ENCODE measurements at regions not wholly inside any gene's neighbourhood (a gene's known extent, or its start where the extent isn't known, plus 50 kb on each side); places are given as distances from the start of the nearest gene placed in this dataset.
"Not testable (repeated sequence)": the region's sequence is repeated elsewhere in the genome, so short reads cannot be mapped to it uniquely, and the experiment has no call there.

DNA sequence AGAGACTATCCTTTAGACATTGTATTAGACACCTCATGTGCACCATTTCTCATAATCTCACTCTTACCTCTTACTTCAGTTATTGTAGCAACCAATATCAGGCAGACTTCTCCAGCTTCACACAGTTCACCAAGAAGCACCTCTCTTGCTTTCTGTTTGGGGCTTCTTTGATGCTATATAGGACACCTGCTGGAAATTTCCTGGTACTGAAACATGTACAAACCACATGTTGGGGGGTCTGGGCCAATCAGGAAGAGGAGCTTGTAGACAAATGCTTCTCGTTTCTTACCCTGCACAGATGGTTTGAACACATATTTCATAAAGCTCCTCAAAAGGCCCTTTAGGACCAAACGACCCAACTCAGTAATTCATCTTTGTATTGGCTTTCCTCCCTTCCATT is 212.1 kb downstream of the IZUMO3 start:
- no peak for DNase-seq

DNA sequence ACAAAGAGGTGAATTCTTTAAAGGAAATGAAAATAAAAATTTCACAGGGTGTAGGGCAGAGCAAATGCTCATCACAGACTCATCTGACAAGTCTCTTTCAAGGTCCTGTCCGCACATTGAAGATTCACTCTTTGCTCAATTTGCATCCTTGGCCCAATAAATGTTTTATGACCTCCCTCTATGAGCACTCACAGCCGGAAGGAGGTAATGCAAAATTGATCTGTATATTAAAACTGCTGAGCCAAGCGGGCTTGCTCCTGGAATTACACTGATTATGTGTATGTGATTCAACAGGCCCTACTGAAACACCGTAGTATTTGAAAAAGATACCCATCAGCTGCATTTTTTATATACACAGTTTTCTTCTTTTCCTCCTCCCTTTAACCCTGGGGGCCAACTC is 246.8 kb downstream of the IZUMO3 start:
- no peak for DNase-seq

DNA sequence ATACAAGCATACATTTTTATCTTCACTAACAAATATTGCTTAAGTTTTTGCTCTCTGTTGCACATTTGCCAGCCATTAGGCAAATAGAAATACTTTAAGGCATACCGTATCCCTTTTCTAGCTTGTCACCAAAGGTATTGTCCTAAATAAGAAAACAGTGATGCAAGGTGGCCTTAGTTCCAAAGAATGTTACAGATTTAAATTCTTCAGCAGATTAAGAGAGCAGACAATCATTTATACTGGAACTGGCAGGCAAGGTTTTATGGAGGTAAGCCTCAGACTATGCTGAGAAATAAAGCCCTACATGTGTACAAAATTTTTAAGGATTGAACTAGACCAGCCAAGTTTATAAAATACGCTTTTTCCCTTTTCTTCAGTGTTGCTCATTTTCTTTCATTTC is 247.8 kb downstream of the IZUMO3 start:
- DNase-seq: no peak

DNA sequence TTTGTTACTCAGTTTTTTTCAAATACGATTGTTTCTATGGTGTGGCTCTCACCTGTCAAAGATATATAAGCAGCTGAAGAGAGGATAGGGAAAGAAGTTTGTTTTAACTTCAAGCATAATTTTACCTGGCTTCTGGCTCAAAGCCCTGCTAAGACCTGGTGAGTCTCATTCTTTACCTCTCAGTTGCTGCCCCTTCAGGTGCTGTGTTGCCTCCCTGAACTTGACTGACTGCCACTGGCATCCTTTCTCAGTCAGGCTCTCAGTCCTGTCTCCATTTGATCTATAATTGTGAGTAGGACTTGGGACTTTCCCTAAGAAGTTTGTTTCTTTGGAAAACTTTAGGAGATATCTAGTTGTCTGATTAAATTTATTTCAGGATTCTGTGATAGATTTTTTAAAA is 249.6 kb downstream of the IZUMO3 start:
- no peak for DNase-seq

GRCh38 chr9:24293386-24293785 is 252.3 kb downstream of the IZUMO3 start:
- DNase-seq: no peak

DNA sequence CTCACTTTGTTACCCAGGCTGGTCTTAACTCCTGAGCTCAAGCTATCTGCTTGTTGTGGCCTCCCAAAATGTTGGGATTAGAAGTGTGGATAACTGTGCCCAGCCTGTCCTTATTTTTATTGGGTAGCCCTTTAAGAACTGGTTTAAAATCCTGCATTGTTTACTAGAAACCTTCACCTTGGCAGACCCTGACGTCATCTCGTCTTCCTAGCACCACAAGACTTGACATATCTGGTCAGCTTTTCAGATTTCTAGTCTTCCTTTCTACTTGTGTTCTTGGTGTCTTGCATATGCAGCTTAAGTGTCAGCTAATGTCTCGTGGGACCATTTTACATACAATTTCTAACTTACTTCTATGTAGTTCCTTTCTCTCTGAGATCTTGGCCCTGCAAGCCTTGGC is 258.9 kb downstream of the IZUMO3 start:
- DNase-seq: no peak

GRCh38 chr9:24258626-24259025 is 287.1 kb downstream of the IZUMO3 start:
- no peak for DNase-seq

DNA sequence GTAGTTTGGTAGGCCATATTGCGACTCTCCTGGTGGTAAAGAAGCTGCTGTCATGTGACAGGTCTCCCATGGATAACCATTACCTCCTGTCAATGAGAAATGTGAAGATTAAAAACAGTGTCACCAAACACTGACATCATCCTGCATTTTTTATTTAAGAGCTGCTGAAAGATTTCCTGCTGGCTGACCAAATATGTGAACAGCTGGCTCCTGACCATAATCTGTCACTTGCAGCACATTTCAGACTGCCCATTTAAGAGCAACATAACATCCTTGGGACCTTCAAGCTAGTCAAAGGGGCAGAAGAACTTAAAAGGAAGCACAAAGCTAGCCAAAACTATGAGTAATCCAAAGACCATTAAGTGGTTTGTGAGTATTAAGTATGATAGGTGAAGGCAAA is 288.0 kb downstream of the IZUMO3 start:
- no peak for DNase-seq

DNA sequence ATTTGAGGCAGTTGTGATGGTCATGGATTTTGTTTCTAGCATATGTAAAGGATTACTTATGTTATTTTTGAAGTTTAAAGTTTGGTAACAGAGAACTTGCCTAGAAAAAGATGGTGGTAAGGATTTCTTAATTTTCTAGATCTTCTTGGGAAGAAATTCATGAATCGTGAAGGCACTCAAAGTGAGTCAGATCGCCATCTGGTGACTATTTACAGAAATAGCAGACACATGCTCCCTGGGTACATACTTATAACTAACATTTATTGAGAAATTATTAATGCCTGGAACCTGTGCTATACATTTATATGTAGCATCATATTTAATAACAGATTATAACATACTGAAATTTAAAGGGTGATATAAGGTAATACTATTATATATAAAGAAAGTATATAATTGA is 299.7 kb downstream of the IZUMO3 start:
- DNase-seq: no peak

- no peak for DNase-seq
These were observed 303.1 kb downstream of the IZUMO3 start for GRCh38 chr9:24242576-24242975.

DNA sequence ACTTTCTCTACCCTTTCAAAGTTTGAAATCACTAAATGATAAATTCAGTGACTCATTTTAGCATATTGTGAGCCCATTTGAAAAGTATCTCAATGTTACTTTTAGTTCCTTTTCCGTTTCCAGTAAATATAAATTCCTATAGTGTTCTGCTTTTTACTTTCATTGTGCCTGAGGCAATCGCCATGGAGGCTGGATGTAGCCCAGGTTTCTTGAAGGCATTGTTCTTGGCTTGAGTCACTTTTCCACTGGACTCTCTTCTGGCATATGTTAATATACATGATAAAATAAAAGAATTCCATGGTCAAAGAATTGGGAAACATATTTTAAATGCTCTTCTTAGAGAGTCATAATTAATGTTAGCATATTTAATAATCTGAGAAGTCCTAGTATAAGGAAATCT is 327.0 kb downstream of the IZUMO3 start:
- no peak for DNase-seq

GRCh38 chr9:24210641-24211040 is 335.1 kb downstream of the IZUMO3 start:
- no peak for DNase-seq

- DNase-seq: no peak
These were observed 355.7 kb downstream of the IZUMO3 start for GRCh38 chr9:24189986-24190385.

- not testable (repeated sequence) for DNase-seq
These were observed 354.5 kb upstream of the ELAVL2 start for GRCh38 chr9:24180572-24180971.

GRCh38 chr9:24144796-24145195 is 318.8 kb upstream of the ELAVL2 start:
- no peak for DNase-seq

DNA sequence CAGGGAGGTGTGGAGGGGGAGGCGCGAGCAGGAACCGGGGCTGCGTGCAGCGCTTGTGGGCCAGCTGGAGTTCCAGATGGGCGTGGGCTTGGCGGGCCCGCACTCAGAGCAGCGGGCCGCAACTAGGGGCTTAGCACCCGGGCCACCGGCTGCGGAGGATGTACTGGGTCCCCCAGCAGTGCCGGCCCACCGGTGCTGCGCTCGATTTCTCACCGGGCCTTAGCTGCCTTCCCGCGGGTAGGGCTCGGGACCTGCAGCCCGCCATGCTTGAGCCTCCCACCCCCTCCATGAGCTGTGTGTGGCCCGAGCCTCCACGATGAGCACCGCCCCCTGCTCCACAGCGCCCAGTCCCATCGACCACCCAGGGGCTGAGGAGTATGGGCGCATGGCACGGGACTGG is 309.0 kb upstream of the ELAVL2 start:
- not testable (repeated sequence) for DNase-seq

DNA sequence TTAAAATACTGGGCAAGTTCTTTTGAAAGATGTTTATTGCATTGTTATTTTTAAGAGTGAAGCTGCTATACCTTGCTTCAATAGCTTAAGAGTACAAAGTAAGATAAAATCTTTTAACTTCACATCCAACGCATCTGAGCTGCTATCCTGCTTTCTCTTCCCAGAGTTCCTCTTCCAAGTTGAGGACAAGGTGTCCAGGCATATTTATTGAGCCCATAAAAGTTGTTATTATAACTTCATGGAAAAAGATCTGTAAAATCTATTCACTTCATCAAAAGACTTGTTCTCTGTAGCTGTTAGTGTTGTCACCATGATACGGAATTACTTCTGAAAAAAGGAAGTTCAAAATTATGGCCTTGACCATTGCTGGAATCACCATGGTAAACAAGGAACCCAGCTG is 306.2 kb upstream of the ELAVL2 start:
- DNase-seq: no peak

DNA sequence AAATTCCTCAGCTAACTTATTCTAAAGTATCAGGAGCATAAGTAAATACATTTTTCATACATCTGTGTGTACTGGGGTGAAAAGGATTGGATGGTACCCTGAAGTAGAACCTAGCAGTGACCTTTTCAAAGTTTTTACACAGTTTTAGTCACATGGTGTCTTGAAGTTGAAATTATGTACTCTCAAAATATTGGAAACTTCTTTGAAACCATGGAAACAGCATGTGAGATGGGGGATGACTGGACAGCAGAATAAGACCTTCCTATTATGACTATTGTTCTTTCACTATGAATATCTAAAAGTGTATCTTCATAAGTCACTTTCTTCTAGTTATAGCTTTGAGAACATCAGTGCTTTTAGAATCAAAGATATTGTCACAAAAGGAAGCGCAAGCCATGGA is 301.5 kb upstream of the ELAVL2 start:
- DNase-seq: no peak

DNA sequence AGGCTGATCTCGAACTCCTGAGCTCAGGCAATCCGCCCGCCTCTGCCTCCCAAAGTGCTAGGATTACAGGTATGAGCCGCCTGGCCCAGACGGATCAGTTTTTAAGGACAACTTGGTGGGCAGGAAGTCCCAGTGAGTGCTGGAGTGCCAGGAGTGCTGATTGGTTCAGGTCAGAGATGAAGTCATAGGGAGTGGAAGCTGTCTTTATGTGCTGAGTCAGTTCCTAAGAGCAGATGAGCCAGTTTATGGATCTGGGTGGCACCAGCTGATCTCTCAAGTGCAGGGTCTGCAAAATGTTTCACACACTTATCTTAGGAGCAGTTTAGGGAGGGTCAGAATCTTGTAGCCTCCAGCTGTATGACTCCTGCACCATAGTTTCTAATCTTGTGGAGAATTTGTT is 292.1 kb upstream of the ELAVL2 start:
- DNase-seq: no peak

- DNase-seq: no peak
These were observed 270.7 kb upstream of the ELAVL2 start for GRCh38 chr9:24096756-24097155.

DNA sequence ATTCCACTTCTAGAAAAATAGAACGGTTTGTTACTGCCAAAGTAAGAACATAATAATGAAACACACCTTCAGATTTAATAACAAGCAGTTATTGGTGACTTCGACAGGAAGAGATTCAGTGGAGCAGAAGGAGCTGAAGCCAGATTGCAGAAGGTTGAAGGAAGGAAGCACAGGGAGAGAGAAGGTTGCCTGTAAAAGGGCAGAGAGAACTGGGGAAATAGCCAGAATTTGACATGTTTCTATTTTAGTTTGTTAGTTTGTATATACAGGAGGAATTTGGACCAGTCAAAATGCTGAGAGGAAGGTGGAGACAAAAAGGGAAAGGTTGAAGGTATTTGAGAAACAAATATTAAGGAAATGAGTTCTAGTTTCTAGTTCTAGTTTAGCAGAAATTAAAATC is 269.2 kb upstream of the ELAVL2 start:
- no peak for DNase-seq

- no peak for DNase-seq
These were observed 264.5 kb upstream of the ELAVL2 start for GRCh38 chr9:24090566-24090965.

DNA sequence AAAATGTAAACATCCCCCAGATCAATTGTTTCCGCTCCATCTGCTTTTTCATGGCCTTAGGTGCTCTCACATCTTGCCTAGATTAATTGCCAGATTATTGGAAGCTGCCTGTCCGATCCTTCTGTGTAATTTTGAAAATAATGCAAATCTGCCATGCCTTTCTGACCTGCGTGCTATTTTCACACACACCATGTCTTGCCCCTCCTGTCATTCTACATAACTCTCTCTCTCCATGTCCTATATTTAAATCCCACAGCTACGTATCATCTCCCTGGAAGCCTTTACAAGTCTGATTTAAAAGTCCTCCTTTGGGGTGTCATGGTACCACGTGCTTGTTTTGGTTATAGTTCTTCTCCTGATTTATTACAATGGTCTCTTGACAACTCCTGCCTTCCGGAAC is 247.6 kb upstream of the ELAVL2 start:
- no peak for DNase-seq

- DNase-seq: no peak
These were observed 247.1 kb upstream of the ELAVL2 start for GRCh38 chr9:24073007-24073592.

GRCh38 chr9:24071716-24072115 is 245.7 kb upstream of the ELAVL2 start:
- no peak for DNase-seq

DNA sequence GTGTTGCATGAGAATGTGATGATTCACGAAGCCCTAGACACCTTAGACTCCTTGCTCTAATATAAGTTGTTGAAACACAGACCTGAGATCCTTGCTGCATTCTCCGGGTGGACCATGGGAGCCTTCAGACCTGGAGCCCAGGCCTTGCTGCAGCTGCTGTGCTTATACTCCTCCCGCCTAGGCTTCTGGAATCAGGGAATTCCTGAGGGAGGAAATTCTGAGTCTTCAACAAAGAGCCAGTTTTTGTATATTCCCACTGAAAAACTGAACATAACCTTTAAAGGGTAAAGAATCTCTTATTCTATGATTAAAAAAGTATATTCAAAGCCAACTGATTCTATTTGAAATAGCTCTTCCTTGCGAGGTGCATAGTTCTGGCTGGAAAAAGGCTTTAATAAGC is 245.1 kb upstream of the ELAVL2 start:
- no peak for DNase-seq
